Astrocyte (in vitro differentiated cells and primary cell): ENCODE measurements at regions not wholly inside any gene's neighbourhood (a gene's known extent, or its start where the extent isn't known, plus 50 kb on each side); places are given as distances from the start of the nearest gene placed in this dataset.
"Not testable (repeated sequence)": the region's sequence is repeated elsewhere in the genome, so short reads cannot be mapped to it uniquely, and the experiment has no call there.

Source experiments
- DNase-seq: peaks from one replicate; pipeline ENCODE4 v3.0.0-alpha.2; 2010; ENCODE audit warnings: low read depth
- FAIRE-seq: peaks from 2 replicates; lab custom pipeline; 2011; peaks lifted over from hg19 to GRCh38; lab: Jason Lieb, UNC
- H2AFZ ChIP-seq: 2 replicates; pipeline ENCODE4 v1.6.0; 2012; ENCODE audit warnings: low read depth, low read length, inconsistent platforms
- H3K27ac ChIP-seq: 2 replicates; pipeline ENCODE4 v1.5.1; 2011; ENCODE audit warnings: low read depth, low read length, inconsistent platforms
- H3K27me3 ChIP-seq: 2 replicates; pipeline ENCODE4 v1.6.0; 2011; ENCODE audit warnings: low read length, inconsistent platforms; ENCODE audit not compliant: insufficient read depth
- H3K36me3 ChIP-seq: 2 replicates; pipeline ENCODE4 v1.5.1; 2011; ENCODE audit warnings: low read length, inconsistent platforms; ENCODE audit not compliant: insufficient read depth
- H3K4me1 ChIP-seq: 2 replicates; pipeline ENCODE4 v1.5.1; 2011; ENCODE audit warnings: low read length, inconsistent platforms; ENCODE audit not compliant: insufficient read depth
- H3K4me2 ChIP-seq: 2 replicates; pipeline ENCODE4 v1.6.0; 2012; ENCODE audit warnings: low read length, inconsistent platforms
- H3K4me3 ChIP-seq: 2 replicates; pipeline ENCODE4 v1.5.1; 2011; ENCODE audit warnings: low read depth, mild to moderate bottlenecking, low read length, inconsistent platforms; ENCODE audit not compliant: insufficient read depth
- H3K79me2 ChIP-seq: 2 replicates; pipeline ENCODE4 v1.6.0; 2012; ENCODE audit warnings: mild to moderate bottlenecking, low read length, inconsistent platforms; ENCODE audit not compliant: insufficient read depth
- H3K9ac ChIP-seq: 2 replicates; pipeline ENCODE4 v1.6.0; 2012; ENCODE audit warnings: mild to moderate bottlenecking, low read length, inconsistent platforms
- H3K9me3 ChIP-seq: 2 replicates; pipeline ENCODE4 v1.5.1; 2012; ENCODE audit warnings: low read depth, mild to moderate bottlenecking, low read length, inconsistent platforms; ENCODE audit not compliant: insufficient read depth
- H4K20me1 ChIP-seq: 2 replicates; pipeline ENCODE4 v1.6.0; 2012; ENCODE audit warnings: low read length, inconsistent platforms; ENCODE audit not compliant: insufficient read depth
- H3K27ac Mint-ChIP-seq: one replicate; pipeline ENCODE4 v1.8.0; 2021; ENCODE audit warnings: mild to moderate bottlenecking, mixed read lengths; ENCODE audit not compliant: unreplicated experiment
- H3K27me3 Mint-ChIP-seq: one replicate; pipeline ENCODE4 v1.8.0; 2021; ENCODE audit warnings: low read depth, mixed read lengths; ENCODE audit not compliant: unreplicated experiment
- H3K36me3 Mint-ChIP-seq: one replicate; pipeline ENCODE4 v1.8.0; 2021; ENCODE audit warnings: low read depth, mixed read lengths; ENCODE audit not compliant: unreplicated experiment
- H3K4me1 Mint-ChIP-seq: one replicate; pipeline ENCODE4 v1.8.0; 2021; ENCODE audit warnings: low read depth, mixed read lengths; ENCODE audit not compliant: unreplicated experiment
- H3K4me3 Mint-ChIP-seq: one replicate; pipeline ENCODE4 v1.8.0; 2021; ENCODE audit warnings: mild to moderate bottlenecking, moderate library complexity, mixed read lengths; ENCODE audit not compliant: unreplicated experiment
- H3K9me3 Mint-ChIP-seq: one replicate; pipeline ENCODE4 v1.8.0; 2021; ENCODE audit warnings: mild to moderate bottlenecking, mixed read lengths; ENCODE audit not compliant: unreplicated experiment
- EZH2 ChIP-seq: IDR thresholded peaks from 2 replicates; pipeline ENCODE4 v1.6.1; 2012; ENCODE audit warnings: mild to moderate bottlenecking, low read length, inconsistent platforms; ENCODE audit not compliant: insufficient read depth
- TF ChIP-seq, protein P1 (sequence below): IDR thresholded peaks from 2 replicates; pipeline ENCODE4 v1.5.1; 2011; ENCODE audit warnings: low read depth, mild to moderate bottlenecking, inconsistent platforms, low read length, moderate library complexity; ENCODE audit not compliant: insufficient read depth

DNA sequence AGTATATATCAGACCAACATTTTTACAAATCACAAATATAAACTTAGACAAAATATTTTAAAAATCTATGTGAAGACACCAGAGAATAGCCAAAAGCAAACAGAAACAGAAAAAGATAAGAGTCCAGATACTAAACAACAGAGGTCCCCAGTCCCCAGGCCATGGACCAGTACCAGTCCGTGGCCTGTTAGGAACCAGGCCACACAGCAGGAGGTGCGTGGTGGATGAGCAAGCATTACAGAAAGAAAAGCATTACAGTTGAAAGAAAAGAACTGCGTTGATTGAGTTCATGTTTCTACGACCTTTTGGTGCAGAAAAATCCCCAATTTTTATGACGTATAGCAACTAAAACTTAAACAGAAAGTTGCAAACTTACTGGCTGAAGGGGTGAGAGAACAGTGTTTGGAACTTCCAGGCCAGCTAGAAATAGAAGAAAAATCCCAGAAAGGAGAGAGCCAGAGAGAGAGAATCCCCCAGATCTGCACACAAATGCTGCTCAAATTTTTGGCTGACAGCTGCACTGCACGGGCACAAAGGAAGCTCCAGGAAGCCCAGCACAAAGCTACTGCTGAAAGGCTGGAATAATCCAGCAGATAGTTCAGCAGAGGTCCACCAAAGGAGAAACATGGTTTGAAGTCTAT is 159.6 kb upstream of the C14orf180 start:
- Histone ChIP-seq H3K4me3 (no peak overlapping the region), H3K4me1 (no peaks in the 10 kb centered on the region), H4K20me1 (no peaks in the 10 kb centered on the region), H3K9me3 (no peaks in the 10 kb centered on the region), H3K36me3 (no peaks in the 10 kb centered on the region), H3K27ac (no peak overlapping the region), H3K9ac (no peak overlapping the region), H3K4me2 (no peak overlapping the region), H2AFZ (no peak overlapping the region), H3K27me3 (no peaks in the 10 kb centered on the region), H3K79me2 (no peaks in the 10 kb centered on the region)
- FAIRE-seq (no peak), DNase-seq (no peak)
- no peaks in the 10 kb centered on the region for H3K36me3 Mint-ChIP-seq
- H3K9me3 Mint-ChIP-seq: no peaks in the 10 kb centered on the region
- TF ChIP-seq EZH2: no peak
- TF ChIP-seq, protein P1, sequence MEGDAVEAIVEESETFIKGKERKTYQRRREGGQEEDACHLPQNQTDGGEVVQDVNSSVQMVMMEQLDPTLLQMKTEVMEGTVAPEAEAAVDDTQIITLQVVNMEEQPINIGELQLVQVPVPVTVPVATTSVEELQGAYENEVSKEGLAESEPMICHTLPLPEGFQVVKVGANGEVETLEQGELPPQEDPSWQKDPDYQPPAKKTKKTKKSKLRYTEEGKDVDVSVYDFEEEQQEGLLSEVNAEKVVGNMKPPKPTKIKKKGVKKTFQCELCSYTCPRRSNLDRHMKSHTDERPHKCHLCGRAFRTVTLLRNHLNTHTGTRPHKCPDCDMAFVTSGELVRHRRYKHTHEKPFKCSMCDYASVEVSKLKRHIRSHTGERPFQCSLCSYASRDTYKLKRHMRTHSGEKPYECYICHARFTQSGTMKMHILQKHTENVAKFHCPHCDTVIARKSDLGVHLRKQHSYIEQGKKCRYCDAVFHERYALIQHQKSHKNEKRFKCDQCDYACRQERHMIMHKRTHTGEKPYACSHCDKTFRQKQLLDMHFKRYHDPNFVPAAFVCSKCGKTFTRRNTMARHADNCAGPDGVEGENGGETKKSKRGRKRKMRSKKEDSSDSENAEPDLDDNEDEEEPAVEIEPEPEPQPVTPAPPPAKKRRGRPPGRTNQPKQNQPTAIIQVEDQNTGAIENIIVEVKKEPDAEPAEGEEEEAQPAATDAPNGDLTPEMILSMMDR: no peak
- H3K4me1 Mint-ChIP-seq: no peaks in the 10 kb centered on the region
- H3K27me3 Mint-ChIP-seq: peaks cover 31% of the 10 kb centered on the region
- no peak overlapping the region for H3K4me3 Mint-ChIP-seq
- no peak overlapping the region for H3K27ac Mint-ChIP-seq

DNA sequence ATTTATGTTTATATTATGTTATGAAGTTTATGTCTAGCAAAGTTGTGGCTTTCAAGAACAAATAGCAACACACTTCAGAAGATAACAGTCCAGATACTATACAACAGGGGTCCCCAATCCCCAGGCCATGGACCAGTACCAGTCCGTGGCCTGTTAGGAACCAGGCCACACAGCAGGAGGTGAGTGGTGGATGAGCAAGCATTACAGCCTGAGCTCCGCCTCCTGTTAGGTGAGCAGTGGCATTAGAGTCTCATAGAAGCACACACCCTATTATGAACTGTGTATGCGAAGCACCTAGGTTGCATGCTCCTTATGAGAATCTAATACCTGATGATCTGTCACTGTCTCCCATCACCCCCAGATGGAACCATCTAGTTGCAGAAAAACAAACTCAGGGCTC is 159.0 kb upstream of the C14orf180 start:
- DNase-seq, H3K4me1 ChIP-seq, H3K79me2 ChIP-seq, FAIRE-seq, H3K9me3 ChIP-seq, H3K9me3 Mint-ChIP-seq, H2AFZ ChIP-seq, H3K4me2 ChIP-seq, H4K20me1 ChIP-seq, H3K4me3 ChIP-seq, H3K27me3 ChIP-seq, H3K4me1 Mint-ChIP-seq, H3K36me3 ChIP-seq, H3K27ac Mint-ChIP-seq, H3K9ac ChIP-seq, H3K36me3 Mint-ChIP-seq, H3K4me3 Mint-ChIP-seq, H3K27ac ChIP-seq: not testable (repeated sequence)
- peaks cover 30% of the 10 kb centered on the region for H3K27me3 Mint-ChIP-seq

DNA sequence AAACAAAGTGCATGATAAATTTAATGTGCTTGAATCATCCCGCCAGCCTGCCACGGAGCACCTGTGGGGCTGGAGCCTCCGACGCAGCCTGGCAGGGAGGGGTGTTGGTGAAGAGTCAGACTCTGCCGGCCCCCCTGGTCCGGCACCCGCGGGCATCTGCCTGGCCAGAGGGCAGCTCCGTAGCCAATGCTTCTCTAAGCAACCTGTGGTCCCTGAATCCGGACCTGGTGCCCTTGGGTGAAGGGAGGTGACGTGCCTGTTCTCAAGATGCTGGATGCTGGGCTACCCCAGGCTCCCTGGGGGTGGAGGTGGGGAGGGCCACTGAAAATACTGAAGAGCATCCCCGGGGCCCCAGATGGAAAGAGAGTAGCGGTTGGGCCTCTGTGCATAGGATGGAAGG is 158.6 kb upstream of the C14orf180 start:
- H3K4me1 ChIP-seq: no peaks in the 10 kb centered on the region
- Mint-ChIP-seq H3K27ac (no peak overlapping the region), H3K36me3 (no peaks in the 10 kb centered on the region), H3K27me3 (peaks cover 28% of the 10 kb centered on the region), H3K4me3 (no peak overlapping the region), H3K4me1 (no peaks in the 10 kb centered on the region), H3K9me3 (no peaks in the 10 kb centered on the region)
- no peaks in the 10 kb centered on the region for H3K79me2 ChIP-seq
- no peaks in the 10 kb centered on the region for H3K36me3 ChIP-seq
- H3K9ac ChIP-seq: no peak overlapping the region
- H3K27me3 ChIP-seq: no peaks in the 10 kb centered on the region
- no peak overlapping the region for H3K4me2 ChIP-seq
- no peaks in the 10 kb centered on the region for H3K9me3 ChIP-seq
- no peak for FAIRE-seq
- TF ChIP-seq EZH2: no peak
- TF ChIP-seq, protein P1: no peak
- no peak overlapping the region for H3K4me3 ChIP-seq
- DNase-seq: no peak
- H2AFZ ChIP-seq: no peak overlapping the region
- no peak overlapping the region for H3K27ac ChIP-seq
- no peaks in the 10 kb centered on the region for H4K20me1 ChIP-seq
